Aorta (tissue), 5 donors: ENCODE measurements at regions not wholly inside any gene's neighbourhood (a gene's known extent, or its start where the extent isn't known, plus 50 kb on each side); places are given as distances from the start of the nearest gene placed in this dataset.

Experiments used
- ATAC-seq: fragments of 200-7000 bp; cut with Tn5 transposase; one replicate; pipeline ENCODE4 v1.9.1; 2022; ENCODE audit warnings: moderate library complexity; ENCODE audit not compliant: low FRiP score
- DNase-seq, 2 donors: peaks; one replicate each; pipeline ENCODE4 v3.0.0-alpha.2; 2020
- H3K27ac ChIP-seq, 2 donors: one replicate each; pipeline ENCODE4 v1.5.1; 2013; ENCODE audit warnings: low read length in 2 of 2, mild to moderate bottlenecking in 2 of 2, moderate library complexity in 2 of 2, control low read depth in 1 of 2, inconsistent platforms in 1 of 2, low read depth in 1 of 2
- H3K27me3 ChIP-seq, 2 donors: one replicate each; pipeline ENCODE4 v1.6.1; 2013; ENCODE audit warnings: control low read depth in 1 of 2, low read length in 1 of 2, mild to moderate bottlenecking in 1 of 2, moderate library complexity in 1 of 2; ENCODE audit not compliant: insufficient read depth in 2 of 2, control insufficient read depth in 1 of 2
- H3K36me3 ChIP-seq, 2 donors: one replicate each; pipeline ENCODE4 v1.6.1; 2013; ENCODE audit warnings: control low read depth in 1 of 2, low read length in 1 of 2, mild to moderate bottlenecking in 1 of 2; ENCODE audit not compliant: insufficient read depth in 2 of 2, control insufficient read depth in 1 of 2
- H3K4me1 ChIP-seq, 2 donors: one replicate each; pipeline ENCODE4 v1.6.1; 2013; ENCODE audit warnings: low read length in 2 of 2, control low read depth in 1 of 2, mild to moderate bottlenecking in 1 of 2, moderate library complexity in 1 of 2; ENCODE audit not compliant: insufficient read depth in 2 of 2, control insufficient read depth in 1 of 2
- H3K4me3 ChIP-seq, 2 donors: one replicate each; pipeline ENCODE4 v1.5.1; 2013; ENCODE audit warnings: low read length in 2 of 2, control low read depth in 1 of 2, mild to moderate bottlenecking in 1 of 2
- H3K9me3 ChIP-seq: one replicate; pipeline ENCODE4 v1.6.1; 2013; ENCODE audit warnings: mild to moderate bottlenecking, low read length; ENCODE audit not compliant: control insufficient read depth
- whole genome bisulfite sequencing, 2 donors: extraction: QIAGEN DNeasy Blood & Tissue Kit; methylation state at CpG; one replicate each; pipeline ENCODE4 v1.1.7; 2013; 5-methylcytosine and 5-hydroxymethylcytosine counted together
- intact Hi-C, 2 donors: fragments of 100-400 bp; cut with DNase I; formaldehyde crosslinking; loops; one replicate each; pipeline versions ENCODE4 v1.14.2 to v1.15.0; 2022
- donor health status: healthy with polysubstance abuse.
- donor health status: Bipolar disorder and iron deficiency.
- donor health status: DM: no; HTN: no; CAD: no.
- donor health status: DM: no; HTN: no; CAD: no.
- donor health status: DM: yes; HTN: yes; CAD: no.

- ATAC-seq, result no peak
- H3K4me3 ChIP-seq, result no peak overlapping the region
- H3K27ac ChIP-seq, result no peak overlapping the region
- H3K36me3 ChIP-seq, result no peaks in the 10 kb centered on the region
- no peaks in the 10 kb centered on the region for H3K27me3 ChIP-seq
- no peak for DNase-seq
- peaks cover 0 to 4% of the 10 kb centered on the region in 2 donors for H3K4me1 ChIP-seq
- H3K9me3 ChIP-seq, result no peaks in the 10 kb centered on the region
- intact Hi-C loops, result loop anchor here in 1 of 2 donors (10.0 kb wide), 1 partner anchor 95 kb away; no protein-coding TSS in a partner anchor
- WGBS, 2 donors, result 70 to 85% methylated on average over 7 of the region's 7 CpGs
Observed at GRCh38 chr5:74539986-74540385, 100.5 kb downstream of the ENC1 start.

GRCh38 chr5:74538206-74538661 lies 102.3 kb downstream of the ENC1 start:
- intact Hi-C loops, result loop anchor here in 1 of 2 donors (10.0 kb wide), 1 partner anchor 97 kb away; no protein-coding TSS in a partner anchor

GRCh38 chr5:74536658-74537057 lies 103.9 kb downstream of the ENC1 start:
- no peaks in the 10 kb centered on the region for H3K4me1 ChIP-seq
- WGBS, 2 donors, result 23 to 49% methylated on average over 1 of the region's 1 CpG
- no peaks in the 10 kb centered on the region for H3K27me3 ChIP-seq
- H3K36me3 ChIP-seq, result no peaks in the 10 kb centered on the region
- DNase-seq (no peak), ATAC-seq (no peak)
- H3K9me3 ChIP-seq, result no peaks in the 10 kb centered on the region
- intact Hi-C loops, result loop anchor here in 1 of 2 donors (10.0 kb wide), 1 partner anchor 98 kb away; no protein-coding TSS in a partner anchor
- no peak overlapping the region for H3K27ac ChIP-seq
- no peak overlapping the region for H3K4me3 ChIP-seq

More at GRCh38 chr5:74538206-74538661, 102.3 kb downstream of the ENC1 start:
- WGBS, 2 donors, result 38 to 56% methylated on average over 3 of the region's 3 CpGs
- Histone ChIP-seq H3K4me3 (no peak overlapping the region), H3K4me1 (no peaks in the 10 kb centered on the region), H3K27ac (no peak overlapping the region), H3K9me3 (no peaks in the 10 kb centered on the region), H3K36me3 (no peaks in the 10 kb centered on the region), H3K27me3 (no peaks in the 10 kb centered on the region)
- peak; percentile 81 for ATAC-seq
- DNase-seq, result peak in 1 of 2 donors; percentile 65

GRCh38 chr5:74535926-74536325 lies 104.6 kb downstream of the ENC1 start:
- DNase-seq (no peak), ATAC-seq (no peak)
- Histone ChIP-seq H3K4me3 (no peak overlapping the region), H3K27ac (no peak overlapping the region), H3K27me3 (no peaks in the 10 kb centered on the region), H3K36me3 (no peaks in the 10 kb centered on the region), H3K9me3 (no peaks in the 10 kb centered on the region), H3K4me1 (no peaks in the 10 kb centered on the region)
- WGBS, 2 donors, result 91 to 94% methylated on average over 2 of the region's 2 CpGs
- intact Hi-C loops, result loop anchor here in 1 of 2 donors (10.0 kb wide), 1 partner anchor 99 kb away; no protein-coding TSS in a partner anchor

- intact Hi-C loops, result loop anchor here in 1 of 2 donors (10.0 kb wide), 1 partner anchor 100 kb away; no protein-coding TSS in a partner anchor
- Histone ChIP-seq H3K9me3 (no peaks in the 10 kb centered on the region), H3K4me1 (peaks cover 0 to 3% of the 10 kb centered on the region in 2 donors), H3K36me3 (no peaks in the 10 kb centered on the region), H3K4me3 (no peak overlapping the region), H3K27ac (no peak overlapping the region), H3K27me3 (no peaks in the 10 kb centered on the region)
- DNase-seq, result no peak
- WGBS, 2 donors, result 95 to 97% methylated on average over 2 of the region's 2 CpGs
- ATAC-seq, result no peak
Observed at GRCh38 chr5:74534397-74535129, 106.0 kb downstream of the ENC1 start.

- Histone ChIP-seq H3K27me3 (no peaks in the 10 kb centered on the region), H3K4me1 (peaks cover 0 to 3% of the 10 kb centered on the region in 2 donors), H3K27ac (no peak overlapping the region), H3K9me3 (no peaks in the 10 kb centered on the region), H3K36me3 (no peaks in the 10 kb centered on the region), H3K4me3 (no peak overlapping the region)
- 62 to 66% methylated on average over 4 of the region's 4 CpGs for WGBS, 2 donors
- intact Hi-C loops, result loop anchor here in 1 of 2 donors (10.0 kb wide), 1 partner anchor 104 kb away; no protein-coding TSS in a partner anchor
- no peak for ATAC-seq
- no peak for DNase-seq
Observed at GRCh38 chr5:74530326-74531050, 110.0 kb downstream of the ENC1 start.

- H3K4me3 ChIP-seq, result no peak overlapping the region
- peaks cover 0 to 3% of the 10 kb centered on the region in 2 donors for H3K4me1 ChIP-seq
- no peak overlapping the region for H3K27ac ChIP-seq
- no peaks in the 10 kb centered on the region for H3K36me3 ChIP-seq
- no peak for DNase-seq
- intact Hi-C loops, result no loop called here
- WGBS, 2 donors, result 25 to 51% methylated on average over 7 of the region's 7 CpGs
- no peak for ATAC-seq
- no peaks in the 10 kb centered on the region for H3K9me3 ChIP-seq
- no peaks in the 10 kb centered on the region for H3K27me3 ChIP-seq
Observed at GRCh38 chr5:74529101-74529500, 111.4 kb downstream of the ENC1 start.

- ATAC-seq (no peak), DNase-seq (no peak)
- H3K27me3 ChIP-seq, result no peaks in the 10 kb centered on the region
- WGBS, 2 donors, result 96 to 100% methylated on average over 1 of the region's 1 CpG
- intact Hi-C loops, result no loop called here
- no peak overlapping the region for H3K4me3 ChIP-seq
- H3K9me3 ChIP-seq, result no peaks in the 10 kb centered on the region
- peaks cover 0 to 3% of the 10 kb centered on the region in 2 donors for H3K4me1 ChIP-seq
- no peaks in the 10 kb centered on the region for H3K36me3 ChIP-seq
- H3K27ac ChIP-seq, result no peak overlapping the region
Observed at GRCh38 chr5:74526111-74526510, 114.4 kb downstream of the ENC1 start.
